ENCODE measurements at regions not wholly inside any gene's neighbourhood (a gene's known extent, or its start where the extent isn't known, plus 50 kb on each side); places are given as distances from the start of the nearest gene placed in this dataset.

- Mint-ChIP-seq H3K9me3 (peaks cover 5% of the 10 kb centered on the region), H3K27me3 (peaks cover 28% of the 10 kb centered on the region), H3K4me3 (no peak overlapping the region), H3K36me3 (peaks cover 16% of the 10 kb centered on the region), H3K27ac (no peak overlapping the region), H3K4me1 (ENCODE audit: unreplicated experiment) (no peaks in the 10 kb centered on the region)
- no peak for TF ChIP-seq CTCF (conservative IDR thresholded peaks at IDR 0.05)
- no peak for DNase-seq (ENCODE audit: extremely low spot score, unreplicated experiment)
Measured at GRCh38 chr12:5186715-5187114, 143.0 kb downstream of the KCNA5 start.

- peaks cover 30% of the 10 kb centered on the region for H3K27me3 Mint-ChIP-seq
- H3K4me1 Mint-ChIP-seq (ENCODE audit: unreplicated experiment) = no peaks in the 10 kb centered on the region
- H3K4me3 Mint-ChIP-seq = no peak overlapping the region
Measured at GRCh38 chr12:5187136-5187535, 143.5 kb downstream of the KCNA5 start.

GRCh38 chr12:5188472-5188871, 144.8 kb downstream of the KCNA5 start:
- peaks cover 12% of the 10 kb centered on the region for H3K36me3 Mint-ChIP-seq
- no peak overlapping the region for H3K4me3 Mint-ChIP-seq
- no peaks in the 10 kb centered on the region for H3K4me1 Mint-ChIP-seq (ENCODE audit: unreplicated experiment)
- no peak for DNase-seq (ENCODE audit: extremely low spot score, unreplicated experiment)
- peaks cover 36% of the 10 kb centered on the region for H3K27me3 Mint-ChIP-seq
- H3K9me3 Mint-ChIP-seq = peaks cover 5% of the 10 kb centered on the region
- H3K27ac Mint-ChIP-seq = no peak overlapping the region
- no peak for TF ChIP-seq CTCF (conservative IDR thresholded peaks at IDR 0.05)

More at GRCh38 chr12:5187136-5187535, 143.5 kb downstream of the KCNA5 start:
- H3K9me3 Mint-ChIP-seq = peaks cover 5% of the 10 kb centered on the region
- no peak overlapping the region for H3K27ac Mint-ChIP-seq
- no peak for DNase-seq (ENCODE audit: extremely low spot score, unreplicated experiment)
- no peak for TF ChIP-seq CTCF (conservative IDR thresholded peaks at IDR 0.05)
- H3K36me3 Mint-ChIP-seq = peaks cover 16% of the 10 kb centered on the region

GRCh38 chr12:5189173-5189572, 145.5 kb downstream of the KCNA5 start:
- Mint-ChIP-seq H3K9me3 (peaks cover 5% of the 10 kb centered on the region), H3K4me3 (no peak overlapping the region), H3K36me3 (peaks cover 12% of the 10 kb centered on the region), H3K4me1 (ENCODE audit: unreplicated experiment) (no peaks in the 10 kb centered on the region), H3K27ac (no peak overlapping the region), H3K27me3 (peaks cover 34% of the 10 kb centered on the region)
- DNase-seq (ENCODE audit: extremely low spot score, unreplicated experiment) = no peak
- TF ChIP-seq CTCF (conservative IDR thresholded peaks at IDR 0.05) = no peak

- Mint-ChIP-seq H3K4me3 (no peak overlapping the region), H3K27ac (no peak overlapping the region), H3K36me3 (peaks cover 12% of the 10 kb centered on the region), H3K27me3 (peaks cover 37% of the 10 kb centered on the region), H3K4me1 (ENCODE audit: unreplicated experiment) (no peaks in the 10 kb centered on the region), H3K9me3 (peaks cover 5% of the 10 kb centered on the region)
- DNase-seq (ENCODE audit: extremely low spot score, unreplicated experiment) = no peak
- TF ChIP-seq CTCF (conservative IDR thresholded peaks at IDR 0.05) = no peak
Measured at GRCh38 chr12:5191803-5192538, 148.3 kb downstream of the KCNA5 start.
